Immature natural killer cell (primary cell): ENCODE measurements at regions not wholly inside any gene's neighbourhood (a gene's known extent, or its start where the extent isn't known, plus 50 kb on each side); places are given as distances from the start of the nearest gene placed in this dataset.

Experiments
- DNase-seq, 3 donors: peaks; one replicate each; pipeline ENCODE4 v3.0.0; 2022; ENCODE audit warnings: mixed read lengths in 1 of 3
- H3K27ac Mint-ChIP-seq, 6 donors: one replicate each; pipeline ENCODE4 v1.8.0; 2020; ENCODE audit warnings: mixed read lengths in 6 of 6, mild to moderate bottlenecking in 5 of 6, inconsistent platforms in 4 of 6, moderate library complexity in 3 of 6
- H3K27me3 Mint-ChIP-seq, 3 donors: one replicate each; pipeline ENCODE4 v1.8.0; 2020 to 2021; ENCODE audit warnings: low read depth in 3 of 3, mild to moderate bottlenecking in 3 of 3, mixed read lengths in 3 of 3, moderate library complexity in 3 of 3, inconsistent platforms in 1 of 3
- H3K36me3 Mint-ChIP-seq, 3 donors: one replicate each; pipeline ENCODE4 v1.8.0; 2020; ENCODE audit warnings: mixed read lengths in 3 of 3, inconsistent platforms in 2 of 3, mild to moderate bottlenecking in 2 of 3
- H3K4me1 Mint-ChIP-seq, 2 donors: one replicate each; pipeline ENCODE4 v1.8.0; 2020; ENCODE audit warnings: inconsistent platforms in 2 of 2, mild to moderate bottlenecking in 2 of 2, mixed read lengths in 2 of 2, moderate library complexity in 1 of 2
- H3K4me3 Mint-ChIP-seq, 5 donors: one replicate each; pipeline ENCODE4 v1.8.0; 2020; ENCODE audit warnings: mild to moderate bottlenecking in 5 of 5, mixed read lengths in 5 of 5, inconsistent platforms in 3 of 5, moderate library complexity in 3 of 5
- H3K9me3 Mint-ChIP-seq, 6 donors: one replicate each; pipeline ENCODE4 v1.8.0; 2020; ENCODE audit warnings: mild to moderate bottlenecking in 6 of 6, mixed read lengths in 6 of 6, inconsistent platforms in 4 of 6, moderate library complexity in 3 of 6

GRCh38 chr7:36088553-36088952 lies 64.5 kb upstream of the EEPD1 start:
- H3K27me3 Mint-ChIP-seq = peaks cover 0 to 4% (median 2%) of the 10 kb centered on the region in 3 donors
- DNase-seq = no peak
- no peaks in the 10 kb centered on the region for H3K4me1 Mint-ChIP-seq
- no peak overlapping the region for H3K4me3 Mint-ChIP-seq
- H3K27ac Mint-ChIP-seq = no peak overlapping the region
- H3K36me3 Mint-ChIP-seq = no peaks in the 10 kb centered on the region
- peaks cover 0 to 5% (median 0%) of the 10 kb centered on the region in 6 donors for H3K9me3 Mint-ChIP-seq

GRCh38 chr7:36088966-36089365 lies 64.1 kb upstream of the EEPD1 start:
- Mint-ChIP-seq H3K4me3 (no peak overlapping the region), H3K36me3 (no peaks in the 10 kb centered on the region), H3K27ac (no peak overlapping the region), H3K4me1 (no peaks in the 10 kb centered on the region), H3K9me3 (peaks cover 0 to 5% (median 0%) of the 10 kb centered on the region in 6 donors), H3K27me3 (peaks cover 0 to 4% (median 2%) of the 10 kb centered on the region in 3 donors)
- DNase-seq = no peak

- Mint-ChIP-seq H3K9me3 (peaks cover 0 to 5% (median 0%) of the 10 kb centered on the region in 6 donors), H3K27ac (no peak overlapping the region), H3K27me3 (peaks cover 0 to 4% (median 2%) of the 10 kb centered on the region in 3 donors), H3K4me3 (no peak overlapping the region), H3K36me3 (no peaks in the 10 kb centered on the region), H3K4me1 (no peaks in the 10 kb centered on the region)
- DNase-seq = no peak
These were observed 61.8 kb upstream of the EEPD1 start for GRCh38 chr7:36090976-36091873.

GRCh38 chr7:36091874-36092176 lies 61.2 kb upstream of the EEPD1 start:
- Mint-ChIP-seq H3K36me3 (no peaks in the 10 kb centered on the region), H3K9me3 (peaks cover 0 to 5% (median 0%) of the 10 kb centered on the region in 6 donors), H3K4me3 (no peak overlapping the region), H3K27ac (no peak overlapping the region), H3K27me3 (peaks cover 0 to 2% (median 0%) of the 10 kb centered on the region in 3 donors), H3K4me1 (no peaks in the 10 kb centered on the region)
- DNase-seq = no peak

DNA sequence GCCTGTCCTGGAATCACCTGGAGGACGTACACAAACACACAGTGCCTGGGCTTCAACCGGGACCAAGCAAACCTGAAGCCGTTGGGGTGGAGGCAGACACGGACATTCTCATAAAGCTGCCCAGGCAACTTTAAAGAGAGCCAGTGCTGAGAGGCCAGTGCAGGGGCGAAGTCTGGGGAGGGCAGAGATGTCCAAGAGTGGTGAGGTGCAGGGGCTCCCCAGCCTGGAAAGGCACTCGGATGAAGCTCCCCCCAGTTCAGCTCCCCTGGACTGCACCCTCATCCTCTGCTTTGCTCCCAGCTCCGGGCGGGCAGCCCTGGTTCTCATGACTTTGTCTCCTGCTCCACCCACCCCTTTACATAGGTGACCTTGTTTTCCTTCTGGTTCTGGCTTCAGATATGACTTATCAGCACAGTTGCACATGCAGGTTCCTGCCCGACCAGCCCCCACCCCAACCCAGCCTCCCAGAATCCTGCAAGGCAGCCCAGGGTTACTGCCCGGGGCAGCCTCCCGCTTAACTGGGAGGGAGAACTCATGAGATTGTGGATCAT lies 60.8 kb upstream of the EEPD1 start:
- Mint-ChIP-seq H3K27ac (no peak overlapping the region), H3K36me3 (no peaks in the 10 kb centered on the region), H3K4me3 (no peak overlapping the region), H3K27me3 (peaks cover 0 to 2% (median 0%) of the 10 kb centered on the region in 3 donors), H3K9me3 (peaks cover 0 to 5% (median 0%) of the 10 kb centered on the region in 6 donors), H3K4me1 (no peaks in the 10 kb centered on the region)
- DNase-seq = no peak

DNA sequence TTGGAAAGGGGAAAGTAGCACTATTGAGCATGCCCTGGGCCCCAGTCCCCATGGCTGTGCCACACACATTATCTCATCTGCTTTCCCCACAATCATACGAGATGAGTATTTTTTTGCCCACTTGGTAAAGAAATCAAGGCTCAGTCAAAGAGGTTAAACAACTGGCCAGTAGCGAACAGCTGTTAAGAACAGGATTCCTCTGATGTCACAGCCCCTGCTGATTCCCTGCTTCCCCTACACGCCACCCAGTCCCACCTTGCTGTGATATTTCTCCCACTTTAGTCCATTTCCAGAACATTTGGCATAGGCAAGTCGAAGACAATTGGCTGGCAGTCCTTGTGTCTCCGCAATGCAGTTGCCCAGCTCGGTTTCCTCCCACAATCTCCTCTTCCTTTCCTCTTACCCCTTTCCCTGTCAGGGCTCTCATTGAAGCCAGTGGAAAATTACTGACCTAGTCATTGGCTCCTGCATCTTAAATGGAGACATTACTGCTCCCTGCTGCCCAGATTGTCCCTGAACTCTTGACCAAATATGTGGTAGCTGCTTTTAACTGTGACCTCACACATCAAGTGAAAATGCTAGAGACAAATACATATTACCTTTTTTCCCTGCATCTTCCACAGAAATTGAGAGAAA lies 56.5 kb upstream of the EEPD1 start:
- no peaks in the 10 kb centered on the region for H3K4me1 Mint-ChIP-seq
- H3K36me3 Mint-ChIP-seq = no peaks in the 10 kb centered on the region
- H3K27me3 Mint-ChIP-seq = peaks cover 0 to 5% (median 0%) of the 10 kb centered on the region in 3 donors
- no peak overlapping the region for H3K4me3 Mint-ChIP-seq
- no peak overlapping the region for H3K27ac Mint-ChIP-seq
- no peak for DNase-seq
- H3K9me3 Mint-ChIP-seq = peaks cover 0 to 5% (median under 1%) of the 10 kb centered on the region in 6 donors

DNA sequence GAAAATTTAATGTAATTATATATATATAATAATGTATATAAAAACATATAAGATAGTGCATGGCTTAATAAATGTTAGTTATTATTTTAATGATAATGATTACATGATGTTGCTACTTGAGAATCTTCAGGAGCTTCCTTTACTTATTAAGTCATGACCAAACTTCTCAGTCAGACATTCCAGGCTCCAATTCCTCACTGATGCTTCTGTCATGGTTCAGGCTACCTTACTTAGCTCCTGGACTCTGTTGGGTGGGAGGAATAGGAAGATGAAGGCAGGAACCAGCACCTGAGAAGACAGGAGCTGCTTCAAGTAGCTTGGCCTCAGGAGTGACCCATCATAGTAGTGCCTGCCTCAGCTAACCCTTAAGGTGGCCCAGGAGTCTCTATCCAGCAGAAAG lies 55.0 kb upstream of the EEPD1 start:
- H3K9me3 Mint-ChIP-seq = peaks cover 0 to 5% (median under 1%) of the 10 kb centered on the region in 6 donors
- no peaks in the 10 kb centered on the region for H3K4me1 Mint-ChIP-seq
- H3K27me3 Mint-ChIP-seq = peaks cover 0 to 2% (median 0%) of the 10 kb centered on the region in 3 donors
- no peak overlapping the region for H3K27ac Mint-ChIP-seq
- no peaks in the 10 kb centered on the region for H3K36me3 Mint-ChIP-seq
- no peak overlapping the region for H3K4me3 Mint-ChIP-seq
- DNase-seq = no peak

DNA sequence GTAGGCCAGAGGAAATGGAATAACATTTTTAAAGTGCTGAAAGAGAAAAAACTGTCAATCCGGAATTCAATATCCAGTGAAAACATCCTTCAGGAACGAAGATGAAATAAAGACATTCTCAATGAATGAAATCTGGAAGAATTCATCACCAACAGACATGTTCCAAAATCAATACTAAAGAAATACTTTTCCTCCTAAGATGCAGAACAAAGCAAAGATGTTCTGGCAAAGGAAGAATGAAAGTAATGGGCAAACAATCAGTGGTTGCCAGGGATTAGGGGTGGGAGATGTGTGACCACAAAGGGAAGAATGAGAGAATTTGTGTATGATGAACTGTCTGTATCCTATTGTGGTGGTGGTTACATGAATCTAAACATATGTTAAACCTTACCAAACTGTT lies 52.8 kb upstream of the EEPD1 start:
- H3K36me3 Mint-ChIP-seq = no peaks in the 10 kb centered on the region
- no peak overlapping the region for H3K4me3 Mint-ChIP-seq
- H3K9me3 Mint-ChIP-seq = peaks cover 0 to 5% (median under 1%) of the 10 kb centered on the region in 6 donors
- H3K27ac Mint-ChIP-seq = no peak overlapping the region
- H3K27me3 Mint-ChIP-seq = peaks cover 0 to 2% (median 0%) of the 10 kb centered on the region in 3 donors
- H3K4me1 Mint-ChIP-seq = no peaks in the 10 kb centered on the region
- no peak for DNase-seq

GRCh38 chr7:36100634-36101033 lies 52.4 kb upstream of the EEPD1 start:
- Mint-ChIP-seq H3K4me1 (no peaks in the 10 kb centered on the region), H3K27ac (no peak overlapping the region)

More at GRCh38 chr7:36100634-36101033, 52.4 kb upstream of the EEPD1 start:
- peaks cover 0 to 5% (median under 1%) of the 10 kb centered on the region in 6 donors for H3K9me3 Mint-ChIP-seq
- no peak for DNase-seq
- peaks cover 0 to 6% (median 0%) of the 10 kb centered on the region in 3 donors for H3K27me3 Mint-ChIP-seq
- no peak overlapping the region for H3K4me3 Mint-ChIP-seq
- no peaks in the 10 kb centered on the region for H3K36me3 Mint-ChIP-seq
